NOMO-1 treated with dmso at 0.1 percent for 144 hours (cell line): ENCODE measurements at regions not wholly inside any gene's neighbourhood (a gene's known extent, or its start where the extent isn't known, plus 50 kb on each side); places are given as distances from the start of the nearest gene placed in this dataset.

Experiments used
- DNase-seq: peaks from one replicate; lab custom pipeline; 2025; ENCODE audit not compliant: unreplicated experiment; lab: John Stamatoyannopoulos, UW

- no peak for DNase-seq
These were observed 159.4 kb upstream of the GGTLC1 start for GRCh38 chr20:24147961-24148360.

GRCh38 chr20:24147479-24147878 lies 158.9 kb upstream of the GGTLC1 start:
- no peak for DNase-seq

GRCh38 chr20:24146231-24146634 lies 157.7 kb upstream of the GGTLC1 start:
- DNase-seq, result no peak

- no peak for DNase-seq
These were observed 155.8 kb upstream of the GGTLC1 start for GRCh38 chr20:24144371-24144770.

- no peak for DNase-seq
These were observed 152.5 kb upstream of the GGTLC1 start for GRCh38 chr20:24141111-24141510.

GRCh38 chr20:24139846-24140245 lies 151.3 kb upstream of the GGTLC1 start:
- DNase-seq, result no peak

GRCh38 chr20:24138951-24139350 lies 150.4 kb upstream of the GGTLC1 start:
- DNase-seq, result no peak

GRCh38 chr20:24138196-24138857 lies 149.7 kb upstream of the GGTLC1 start:
- DNase-seq, result no peak

- no peak for DNase-seq
These were observed 148.2 kb upstream of the GGTLC1 start for GRCh38 chr20:24136659-24137246.

GRCh38 chr20:24135781-24136180 lies 147.2 kb upstream of the GGTLC1 start:
- no peak for DNase-seq

GRCh38 chr20:24134930-24135329 lies 146.4 kb upstream of the GGTLC1 start:
- DNase-seq, result no peak

- DNase-seq, result no peak
These were observed 145.7 kb upstream of the GGTLC1 start for GRCh38 chr20:24134284-24134683.

GRCh38 chr20:24132246-24132645 lies 143.7 kb upstream of the GGTLC1 start:
- no peak for DNase-seq

- no peak for DNase-seq
These were observed 143.1 kb upstream of the GGTLC1 start for GRCh38 chr20:24131684-24132083.

GRCh38 chr20:24131281-24131680 lies 142.7 kb upstream of the GGTLC1 start:
- no peak for DNase-seq

GRCh38 chr20:24129641-24130040 lies 141.1 kb upstream of the GGTLC1 start:
- no peak for DNase-seq

- DNase-seq, result no peak
These were observed 136.5 kb upstream of the GGTLC1 start for GRCh38 chr20:24124951-24125650.

- DNase-seq, result no peak
These were observed 135.4 kb upstream of the GGTLC1 start for GRCh38 chr20:24124003-24124402.

- no peak for DNase-seq
These were observed 130.0 kb upstream of the GGTLC1 start for GRCh38 chr20:24118441-24119175.

- DNase-seq, result no peak
These were observed 129.5 kb upstream of the GGTLC1 start for GRCh38 chr20:24118034-24118433.

- DNase-seq, result no peak
These were observed 128.8 kb upstream of the GGTLC1 start for GRCh38 chr20:24117383-24117782.

GRCh38 chr20:24116611-24117010 lies 128.0 kb upstream of the GGTLC1 start:
- DNase-seq, result no peak
